OCI-LY3 (cell line): ENCODE measurements at regions not wholly inside any gene's neighbourhood (a gene's known extent, or its start where the extent isn't known, plus 50 kb on each side); places are given as distances from the start of the nearest gene placed in this dataset.

ENCODE experiments used
- CTCF ChIP-seq: fragments of 200-600, 300-600 bp; sonication (generic); IDR thresholded peaks from 2 replicates; pipeline ENCODE4 v1.5.1; 2014; ENCODE audit warnings: antibody characterized with exemption, low read length, low read depth
- EZH2phosphoT487 ChIP-seq: fragments of 200-600 bp; shearing (Covaris generic); IDR thresholded peaks from 2 replicates; pipeline ENCODE4 v1.6.1; 2018; ENCODE audit warnings: antibody characterized with exemption, mixed run types, low read depth

- no peak for TF ChIP-seq EZH2phosphoT487
- no peak for TF ChIP-seq CTCF
Observed at GRCh38 chr20:53743607-53744260, 150.1 kb upstream of the ZNF217 start.
